Daoy (cell line): ENCODE measurements at regions not wholly inside any gene's neighbourhood (a gene's known extent, or its start where the extent isn't known, plus 50 kb on each side); places are given as distances from the start of the nearest gene placed in this dataset.

Experiments
- DNase-seq: peaks from one replicate; pipeline ENCODE4 v3.0.0-alpha.2; 2015; ENCODE audit warnings: low read depth

DNA sequence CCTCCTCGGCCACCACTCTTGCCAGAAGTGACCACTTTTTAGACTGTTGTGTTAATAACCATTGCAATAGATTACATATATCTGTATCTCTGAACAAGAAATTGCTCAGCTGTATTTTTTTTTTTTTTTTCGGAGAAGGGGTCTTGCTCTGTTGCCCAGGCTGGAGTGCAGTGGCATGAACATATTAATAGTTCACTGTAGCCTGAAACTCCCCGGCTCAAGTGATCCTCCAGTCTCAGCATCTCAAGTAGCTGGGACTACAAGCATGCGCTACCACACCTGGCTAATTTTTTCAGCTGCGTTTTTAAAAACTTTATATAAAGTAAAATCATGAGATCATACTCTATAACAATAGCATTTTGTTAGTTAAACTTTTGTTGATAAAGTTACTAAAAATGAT lies 609.0 kb downstream of the ZNF385D start:
- no peak for DNase-seq

DNA sequence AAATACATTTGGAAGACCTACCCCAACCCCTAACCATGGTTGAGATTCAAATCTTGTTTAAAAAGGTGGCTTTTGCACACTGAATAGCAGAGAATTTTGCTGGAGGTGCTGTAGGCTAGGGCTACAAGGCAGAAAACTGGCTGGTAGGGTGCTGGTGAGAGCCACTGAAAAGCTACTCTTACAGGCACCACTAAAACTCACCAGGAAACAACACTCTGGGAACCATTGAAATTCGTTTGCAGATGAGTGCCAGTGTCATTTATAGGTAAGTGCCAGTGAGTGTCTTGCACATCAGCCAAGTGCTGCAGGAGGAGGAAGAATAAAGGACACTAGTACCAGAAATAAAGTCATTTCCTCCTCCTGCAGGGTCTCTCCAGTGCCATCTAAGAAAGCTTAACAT lies 610.2 kb downstream of the ZNF385D start:
- DNase-seq = no peak

DNA sequence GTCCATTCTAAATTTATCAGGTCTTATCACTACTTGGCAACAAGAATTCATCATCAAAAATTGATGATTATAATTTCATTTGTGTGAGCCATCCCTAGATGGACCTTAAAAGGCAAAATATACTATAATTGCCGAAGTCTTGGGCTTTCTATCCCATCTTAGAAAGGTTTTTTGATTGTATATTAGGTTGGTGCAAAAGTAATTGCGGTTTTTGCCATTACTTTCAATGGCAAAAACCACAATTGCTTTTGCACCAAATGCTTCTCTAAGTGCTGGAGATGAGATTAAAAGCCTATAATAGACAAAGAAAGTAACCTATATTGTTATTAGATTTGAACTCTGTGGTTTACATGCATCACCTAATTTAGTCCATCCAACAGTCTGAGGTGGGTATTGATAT lies 612.9 kb downstream of the ZNF385D start:
- no peak for DNase-seq

DNA sequence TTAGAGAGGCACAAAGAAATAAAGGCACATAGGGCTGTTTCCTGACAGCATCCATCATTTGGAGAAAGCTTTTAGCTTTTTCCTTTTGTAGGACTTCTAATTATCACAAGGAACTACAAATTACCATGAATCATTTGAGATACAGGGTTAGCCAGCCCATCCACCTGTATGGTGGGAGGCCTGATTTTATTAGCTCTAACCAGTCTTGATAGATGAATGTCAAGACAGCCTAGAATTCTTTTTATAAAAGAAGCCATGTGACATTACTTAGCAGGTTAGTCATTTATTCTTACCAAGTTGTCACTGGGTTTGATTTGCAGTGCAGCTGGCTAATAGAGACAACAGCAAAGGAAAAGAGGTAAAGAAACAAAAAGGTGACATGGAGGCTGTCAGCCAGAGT lies 618.1 kb downstream of the ZNF385D start:
- no peak for DNase-seq

GRCh38 chr3:21120826-21121225 lies 630.2 kb downstream of the ZNF385D start:
- no peak for DNase-seq

DNA sequence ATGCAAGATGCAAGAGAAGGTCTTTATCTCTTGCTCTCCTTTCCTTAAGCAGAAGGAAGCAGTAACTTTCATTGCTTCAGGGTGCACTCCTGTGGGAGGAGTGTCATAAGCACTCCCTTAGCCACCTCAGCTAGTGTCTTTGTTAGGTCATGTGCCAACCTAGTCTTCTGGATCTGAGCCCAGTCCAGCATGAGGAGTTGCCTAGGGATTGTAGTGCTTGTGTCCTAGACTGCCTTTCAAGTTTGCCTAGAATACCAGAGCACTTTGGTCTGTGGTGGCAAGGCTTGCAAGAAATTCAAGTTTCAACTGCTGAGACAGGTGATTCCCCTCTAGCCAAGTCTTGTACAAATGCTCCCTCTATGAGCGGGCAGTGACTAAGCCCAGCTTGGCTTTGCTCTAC lies 633.6 kb downstream of the ZNF385D start:
- DNase-seq = no peak

GRCh38 chr3:21109056-21109455 lies 642.0 kb downstream of the ZNF385D start:
- DNase-seq = no peak

DNA sequence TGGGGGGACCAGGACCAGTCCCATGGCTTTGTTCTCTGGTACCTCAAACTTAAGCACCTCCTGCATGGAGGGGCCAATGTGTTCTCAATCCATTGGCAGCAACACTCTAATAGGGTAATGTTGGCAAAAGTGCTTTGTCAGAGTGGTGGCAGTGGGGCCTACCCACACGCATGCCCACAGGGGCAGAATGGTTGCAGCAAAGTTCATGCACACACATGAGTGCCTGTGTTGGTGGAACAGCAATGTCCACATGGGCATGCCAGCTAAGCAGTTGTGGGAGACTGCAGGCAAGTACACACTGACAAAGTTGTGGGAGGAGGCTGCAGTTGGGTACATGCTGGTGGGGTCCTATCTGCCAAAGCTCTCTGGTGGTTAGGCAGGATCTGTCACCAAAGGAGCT lies 645.2 kb downstream of the ZNF385D start:
- DNase-seq = no peak

GRCh38 chr3:21100656-21101359 lies 650.2 kb downstream of the ZNF385D start:
- DNase-seq = no peak

- no peak for DNase-seq
Measured at GRCh38 chr3:21094686-21095085, 656.3 kb downstream of the ZNF385D start.

GRCh38 chr3:21073561-21073960 lies 677.4 kb downstream of the ZNF385D start:
- DNase-seq = no peak

- no peak for DNase-seq
Measured at GRCh38 chr3:21067031-21067813, 683.8 kb downstream of the ZNF385D start.

DNA sequence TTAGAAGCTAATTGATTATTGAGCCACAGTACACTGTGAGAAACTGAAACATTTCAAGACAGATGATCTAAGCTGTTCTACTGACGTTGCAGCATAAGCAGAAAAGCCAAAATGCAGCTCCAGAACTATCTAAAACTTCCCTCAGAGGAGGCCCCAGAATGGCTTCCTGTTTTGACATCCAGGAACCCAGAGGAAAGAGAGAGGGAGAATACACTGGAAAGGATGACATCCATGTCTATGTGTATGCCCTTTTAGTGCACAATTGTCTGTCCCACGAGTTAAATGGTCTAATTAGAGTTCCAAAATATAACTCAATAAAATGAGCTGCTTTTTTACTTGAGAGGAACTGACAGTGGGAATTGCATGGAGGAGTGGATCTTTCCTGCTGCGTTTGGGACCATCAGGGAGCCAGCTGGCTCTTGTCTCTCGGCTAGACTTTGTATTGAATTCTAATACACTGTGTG lies 688.1 kb downstream of the ZNF385D start:
- DNase-seq = no peak

- DNase-seq = no peak
Measured at GRCh38 chr3:21059404-21059803, 691.6 kb downstream of the ZNF385D start.

- DNase-seq = no peak
Measured at GRCh38 chr3:21056293-21056692, 694.7 kb downstream of the ZNF385D start.

GRCh38 chr3:21055015-21055414 lies 696.0 kb downstream of the ZNF385D start:
- DNase-seq = no peak

DNA sequence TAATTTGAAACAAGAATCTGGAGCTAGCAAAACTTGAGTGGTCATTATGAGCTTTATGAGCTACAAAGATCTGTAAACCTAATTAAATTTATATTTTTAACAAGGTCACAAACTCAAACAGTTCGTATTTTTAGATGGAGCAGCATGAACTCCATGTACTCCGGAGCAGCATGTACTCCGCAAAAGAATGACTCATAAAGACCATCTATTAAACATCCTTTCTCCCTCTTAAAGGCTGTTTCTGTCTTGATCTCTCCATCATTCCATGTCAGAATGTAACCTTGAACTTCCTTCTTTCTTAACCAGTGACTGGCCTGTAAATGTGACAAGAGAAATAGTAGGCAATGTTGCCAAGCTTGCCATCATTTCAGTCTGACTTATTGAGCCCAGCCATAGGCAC lies 696.9 kb downstream of the ZNF385D start:
- no peak for DNase-seq

DNA sequence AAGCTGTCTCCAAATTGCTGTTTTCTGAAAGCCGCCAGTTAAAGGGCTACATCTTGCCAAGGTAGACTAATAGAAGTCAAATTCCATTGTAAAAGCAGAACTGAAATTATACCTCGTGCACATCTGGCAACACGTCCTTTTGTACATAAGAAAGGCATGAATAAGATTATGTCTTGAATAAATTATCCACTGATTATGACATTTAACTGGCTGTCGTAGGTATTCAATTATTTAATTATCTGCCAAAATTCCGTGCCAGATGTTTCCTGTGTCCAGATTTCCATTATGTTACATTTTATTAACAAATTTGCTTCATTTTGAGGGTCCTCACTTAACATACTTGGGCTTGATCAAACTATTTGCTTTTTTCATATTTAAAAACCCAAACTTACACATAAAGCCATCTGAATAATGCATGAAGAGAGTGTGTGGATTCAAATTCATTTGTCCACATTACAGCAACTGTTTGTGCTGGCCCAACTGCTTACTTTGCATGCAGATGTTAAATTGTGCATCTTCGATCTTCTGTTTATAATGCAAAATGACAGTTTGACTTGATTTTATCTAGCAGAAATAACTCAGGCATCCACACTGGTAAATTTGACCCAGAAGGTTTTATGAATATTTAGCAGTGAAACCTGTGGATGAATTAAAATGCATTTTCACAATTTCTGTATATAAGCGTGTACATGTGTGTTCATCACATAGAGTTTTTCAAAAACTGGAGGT lies 701.5 kb downstream of the ZNF385D start:
- DNase-seq = no peak

GRCh38 chr3:21043139-21043538 lies 707.9 kb downstream of the ZNF385D start:
- DNase-seq = no peak

- DNase-seq = no peak
Measured at GRCh38 chr3:21042184-21042583, 708.8 kb downstream of the ZNF385D start.

DNA sequence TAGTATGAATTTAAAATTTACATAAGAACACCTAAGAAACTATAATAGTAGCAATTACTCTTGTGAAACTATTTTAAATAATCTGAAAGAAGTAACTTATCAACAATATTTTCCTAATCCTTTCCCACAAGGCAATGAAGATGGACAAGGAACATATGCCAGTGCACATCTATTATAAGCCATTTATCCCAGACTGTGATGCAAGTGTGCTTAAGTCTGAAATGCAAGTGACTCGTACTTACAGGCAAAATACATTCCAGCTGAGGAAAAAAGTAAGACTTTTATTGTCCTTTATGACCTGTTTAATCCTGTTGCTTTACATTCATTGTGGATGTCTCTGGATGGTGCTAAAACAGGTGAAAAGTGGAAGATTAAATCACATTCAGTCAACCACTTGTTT lies 709.4 kb downstream of the ZNF385D start:
- no peak for DNase-seq

GRCh38 chr3:21036888-21037287 lies 714.1 kb downstream of the ZNF385D start:
- no peak for DNase-seq

- no peak for DNase-seq
Measured at GRCh38 chr3:21028412-21028811, 722.6 kb downstream of the ZNF385D start.
